Upper lobe of left lung (tissue), 6 donors: ENCODE measurements at regions not wholly inside any gene's neighbourhood (a gene's known extent, or its start where the extent isn't known, plus 50 kb on each side); places are given as distances from the start of the nearest gene placed in this dataset.
A peak's percentile ranks its signal among the peaks of the same experiment; 100 is the strongest.

Experiments used
- ATAC-seq, 2 donors: fragments of 200-7000 bp; cut with Tn5 transposase; one replicate each; pipeline ENCODE4 v1.9.1; 2022; ENCODE audit warnings: mild to moderate bottlenecking in 2 of 2, moderate library complexity in 2 of 2; ENCODE audit not compliant: low FRiP score in 2 of 2
- DNase-seq, 2 donors: peaks; one replicate each; pipeline ENCODE4 v3.0.0-alpha.2; 2019 to 2020
- H3K27ac ChIP-seq, 4 donors: fragments of 200-600 bp; sonication (generic); one replicate each; pipeline ENCODE4 v1.5.1; 2016 to 2019
- H3K27me3 ChIP-seq, 4 donors: fragments of 200-600 bp; sonication (generic); one replicate each; pipeline ENCODE4 v1.5.1; 2017 to 2019
- H3K36me3 ChIP-seq, 4 donors: fragments of 200-600 bp; sonication (generic); one replicate each; pipeline ENCODE4 v1.5.1; 2016 to 2019
- H3K4me1 ChIP-seq, 4 donors: fragments of 200-600 bp; sonication (generic); one replicate each; pipeline ENCODE4 v1.5.1; 2018 to 2019
- H3K4me3 ChIP-seq, 4 donors: fragments of 200-600 bp; sonication (generic); one replicate each; pipeline ENCODE4 v1.5.1; 2017 to 2019; ENCODE audit warnings: mild to moderate bottlenecking in 2 of 4, moderate library complexity in 1 of 4
- H3K9me3 ChIP-seq, 4 donors: fragments of 200-600 bp; sonication (generic); one replicate each; pipeline ENCODE4 v1.5.1; 2018 to 2019
- CTCF ChIP-seq, 6 experiments: fragments of 450-650 bp in 4 of 6; fragments of 200-600 bp in 2 of 6; sonication (generic) in 2 of 6; IDR thresholded peaks; one replicate each; pipeline ENCODE4 v1.5.1; 2016 to 2019; ENCODE audit warnings: antibody characterized with exemption in 6 of 6
- EP300 ChIP-seq, 4 donors: sonication (generic); formaldehyde crosslinking; IDR thresholded peaks; one replicate each; pipeline ENCODE4 v1.5.1; 2017; ENCODE audit warnings: antibody characterized with exemption in 4 of 4, control low read depth in 2 of 4
- POLR2A ChIP-seq, 4 donors: fragments of 450-650 bp; IDR thresholded peaks; one replicate each; pipeline ENCODE4 v1.5.1; 2016 to 2017; ENCODE audit warnings: antibody characterized with exemption in 4 of 4, mild to moderate bottlenecking in 2 of 4
- POLR2AphosphoS5 ChIP-seq, 2 donors: sonication (generic); formaldehyde crosslinking; IDR thresholded peaks; one replicate each; pipeline ENCODE4 v1.5.1; 2017; ENCODE audit warnings: antibody characterized with exemption in 2 of 2
- WGBS, 2 donors: methylation state at CpG; one replicate each; pipeline ENCODE4 v1.1.5; 2017 to 2018; 5-methylcytosine and 5-hydroxymethylcytosine counted together
- donor health status: DM: no; HTN: no; CAD: no; lungs with moderate emphysema.
- donor health status: DM: no; HTN: yes; CAD: no; lungs with severe emphysema.

- DNase-seq: peak in 1 of 2 donors; percentile 20
- H3K27ac ChIP-seq: no peak overlapping the region
- H3K36me3 ChIP-seq: no peaks in the 10 kb centered on the region
- ATAC-seq: no peak
- 69 to 84% methylated on average over 5 to 8 of the region's 8 CpGs for WGBS, 2 donors
- H3K27me3 ChIP-seq: no peaks in the 10 kb centered on the region
- H3K4me3 ChIP-seq: no peak overlapping the region
- TF ChIP-seq CTCF (IDR thresholded peaks at IDR 0.05) (no peak), POLR2A (IDR thresholded peaks at IDR 0.05) (no peak), POLR2AphosphoS5 (IDR thresholded peaks at IDR 0.05) (no peak), EP300 (IDR thresholded peaks at IDR 0.05) (no peak)
- H3K9me3 ChIP-seq: peaks cover 0 to 10% (median 5%) of the 10 kb centered on the region in 4 donors
- no peaks in the 10 kb centered on the region for H3K4me1 ChIP-seq
Measured at GRCh38 chr17:73727941-73728340, 83.7 kb upstream of the SDK2 start.

GRCh38 chr17:73729101-73729500 is 84.9 kb upstream of the SDK2 start:
- DNase-seq: no peak
- WGBS, 2 donors: 87 to 96% methylated on average over 6 of the region's 6 CpGs
- Histone ChIP-seq H3K27me3 (no peaks in the 10 kb centered on the region), H3K27ac (no peak overlapping the region), H3K36me3 (no peaks in the 10 kb centered on the region), H3K4me1 (peaks cover 0 to 3% (median 0%) of the 10 kb centered on the region in 4 donors), H3K4me3 (no peak overlapping the region), H3K9me3 (peaks cover 0 to 10% (median 5%) of the 10 kb centered on the region in 4 donors)
- no peak for TF ChIP-seq POLR2A (IDR thresholded peaks at IDR 0.05)
- no peak for TF ChIP-seq EP300 (IDR thresholded peaks at IDR 0.05)
- TF ChIP-seq POLR2AphosphoS5 (IDR thresholded peaks at IDR 0.05): no peak
- no peak for TF ChIP-seq CTCF (IDR thresholded peaks at IDR 0.05)
- no peak for ATAC-seq

GRCh38 chr17:73731733-73732132 is 87.5 kb upstream of the SDK2 start:
- Histone ChIP-seq H3K27me3 (no peaks in the 10 kb centered on the region), H3K36me3 (no peaks in the 10 kb centered on the region), H3K27ac (no peak overlapping the region), H3K4me1 (peaks cover 0 to 3% (median 0%) of the 10 kb centered on the region in 4 donors), H3K4me3 (no peak overlapping the region), H3K9me3 (peaks cover 0 to 10% (median 5%) of the 10 kb centered on the region in 4 donors)
- DNase-seq (no peak), ATAC-seq (peak; percentile 5 to 65)
- TF ChIP-seq POLR2AphosphoS5 (IDR thresholded peaks at IDR 0.05) (no peak), EP300 (IDR thresholded peaks at IDR 0.05) (no peak), CTCF (IDR thresholded peaks at IDR 0.05) (no peak), POLR2A (IDR thresholded peaks at IDR 0.05) (no peak)
- 30 to 42% methylated on average over 10 of the region's 10 CpGs for WGBS, 2 donors

- H3K9me3 ChIP-seq: peaks cover 0 to 10% (median 5%) of the 10 kb centered on the region in 4 donors
- no peak overlapping the region for H3K4me3 ChIP-seq
- H3K36me3 ChIP-seq: no peaks in the 10 kb centered on the region
- DNase-seq: no peak
- ATAC-seq: peak in 1 of 2 donors; percentile 56
- no peak overlapping the region for H3K27ac ChIP-seq
- TF ChIP-seq EP300 (IDR thresholded peaks at IDR 0.05) (no peak), POLR2A (IDR thresholded peaks at IDR 0.05) (no peak), CTCF (IDR thresholded peaks at IDR 0.05) (no peak), POLR2AphosphoS5 (IDR thresholded peaks at IDR 0.05) (no peak)
- no peaks in the 10 kb centered on the region for H3K27me3 ChIP-seq
- WGBS, 2 donors: 33 to 35% methylated on average over 1 of the region's 1 CpG
- H3K4me1 ChIP-seq: peaks cover 0 to 3% (median 0%) of the 10 kb centered on the region in 4 donors
Measured at GRCh38 chr17:73733517-73733916, 89.3 kb upstream of the SDK2 start.

GRCh38 chr17:73735245-73735644 is 91.0 kb upstream of the SDK2 start:
- TF ChIP-seq POLR2AphosphoS5 (IDR thresholded peaks at IDR 0.05) (no peak), EP300 (IDR thresholded peaks at IDR 0.05) (no peak), POLR2A (IDR thresholded peaks at IDR 0.05) (no peak), CTCF (IDR thresholded peaks at IDR 0.05) (no peak)
- Histone ChIP-seq H3K27ac (no peak overlapping the region), H3K4me3 (no peak overlapping the region), H3K27me3 (no peaks in the 10 kb centered on the region), H3K36me3 (no peaks in the 10 kb centered on the region), H3K4me1 (peaks cover 0 to 11% (median 2%) of the 10 kb centered on the region in 4 donors), H3K9me3 (peaks cover 0 to 10% (median 5%) of the 10 kb centered on the region in 4 donors)
- no peak for ATAC-seq
- no peak for DNase-seq
- WGBS, 2 donors: 71 to 79% methylated on average over 6 of the region's 6 CpGs
